Esophagus muscularis mucosa (tissue), 4 donors: ENCODE measurements at regions not wholly inside any gene's neighbourhood (a gene's known extent, or its start where the extent isn't known, plus 50 kb on each side); places are given as distances from the start of the nearest gene placed in this dataset.

ENCODE experiments used
- CTCF ChIP-seq, 3 experiments: fragments of 200-600 bp in 2 of 3; fragments of 450-650 bp in 1 of 3; sonication (generic) in 2 of 3; IDR thresholded peaks; one replicate each; pipeline ENCODE4 v1.5.1; 2017 to 2019; ENCODE audit warnings: antibody characterized with exemption in 3 of 3, mild to moderate bottlenecking in 2 of 3, moderate library complexity in 1 of 3
- EP300 ChIP-seq: sonication (generic); formaldehyde crosslinking; IDR thresholded peaks from one replicate; pipeline ENCODE4 v1.6.1; 2017; ENCODE audit warnings: antibody characterized with exemption
- POLR2A ChIP-seq: fragments of 450-650 bp; IDR thresholded peaks from one replicate; pipeline ENCODE4 v1.6.1; 2017; ENCODE audit warnings: antibody characterized with exemption, moderate library complexity, mild to moderate bottlenecking, low read depth
- POLR2AphosphoS5 ChIP-seq, 2 donors: sonication (generic); formaldehyde crosslinking; IDR thresholded peaks; one replicate each; pipeline ENCODE4 v1.6.1; 2017; ENCODE audit warnings: antibody characterized with exemption in 2 of 2

GRCh38 chr14:48665077-48665784, 920.9 kb downstream of the RPS29 start:
- TF ChIP-seq CTCF (IDR thresholded peaks at IDR 0.05) (no peak), POLR2AphosphoS5 (IDR thresholded peaks at IDR 0.05) (no peak), POLR2A (no peak), EP300 (no peak)
